ENCODE measurements at regions not wholly inside any gene's neighbourhood (a gene's known extent, or its start where the extent isn't known, plus 50 kb on each side); places are given as distances from the start of the nearest gene placed in this dataset.

- FAIRE-seq = no peak
Observed at GRCh38 chr3:177973241-177973840, 562.9 kb upstream of the KCNMB2 start.

GRCh38 chr3:177976241-177976640 lies 560.0 kb upstream of the KCNMB2 start:
- no peak for FAIRE-seq
- DNase-seq (ENCODE audit: insufficient read length, low spot score) = no peak
- no peak for TF ChIP-seq CTCF (IDR thresholded peaks at IDR 0.05; ENCODE audit: insufficient read depth, missing control alignments)

More at GRCh38 chr3:177973241-177973840, 562.9 kb upstream of the KCNMB2 start:
- TF ChIP-seq CTCF (IDR thresholded peaks at IDR 0.05; ENCODE audit: insufficient read depth, missing control alignments) = no peak
- DNase-seq (ENCODE audit: insufficient read length, low spot score) = no peak

GRCh38 chr3:177976866-177977265 lies 559.4 kb upstream of the KCNMB2 start:
- no peak for FAIRE-seq
- DNase-seq (ENCODE audit: insufficient read length, low spot score) = no peak
- TF ChIP-seq CTCF (IDR thresholded peaks at IDR 0.05; ENCODE audit: insufficient read depth, missing control alignments) = no peak

- DNase-seq (ENCODE audit: insufficient read length, low spot score) = no peak
- no peak for TF ChIP-seq CTCF (IDR thresholded peaks at IDR 0.05; ENCODE audit: insufficient read depth, missing control alignments)
- no peak for FAIRE-seq
Observed at GRCh38 chr3:177977381-177978158, 558.7 kb upstream of the KCNMB2 start.

- TF ChIP-seq CTCF (IDR thresholded peaks at IDR 0.05; ENCODE audit: insufficient read depth, missing control alignments) = no peak
- FAIRE-seq (no peak), DNase-seq (ENCODE audit: insufficient read length, low spot score) (no peak)
Observed at GRCh38 chr3:177978946-177979345, 557.3 kb upstream of the KCNMB2 start.

GRCh38 chr3:177979703-177980102 lies 556.5 kb upstream of the KCNMB2 start:
- no peak for TF ChIP-seq CTCF (IDR thresholded peaks at IDR 0.05; ENCODE audit: insufficient read depth, missing control alignments)
- FAIRE-seq (peak; percentile 21), DNase-seq (ENCODE audit: insufficient read length, low spot score) (no peak)

- DNase-seq (ENCODE audit: insufficient read length, low spot score) = no peak
- FAIRE-seq = no peak
Observed at GRCh38 chr3:177981576-177981975, 554.7 kb upstream of the KCNMB2 start.

More at GRCh38 chr3:177981576-177981975, 554.7 kb upstream of the KCNMB2 start:
- no peak for TF ChIP-seq CTCF (IDR thresholded peaks at IDR 0.05; ENCODE audit: insufficient read depth, missing control alignments)
